Skin of body (tissue), 1 donor: ENCODE measurements at regions not wholly inside any gene's neighbourhood (a gene's known extent, or its start where the extent isn't known, plus 50 kb on each side); places are given as distances from the start of the nearest gene placed in this dataset.

Experiments used
- DNase-seq: peaks from one replicate; lab custom pipeline; 2025; lab: John Stamatoyannopoulos, UW

- no peak for DNase-seq
These were observed 729.4 kb downstream of the EFNB2 start for GRCh38 chr13:105805892-105806627.

- DNase-seq, result no peak
These were observed 730.8 kb downstream of the EFNB2 start for GRCh38 chr13:105804561-105805190.

DNA sequence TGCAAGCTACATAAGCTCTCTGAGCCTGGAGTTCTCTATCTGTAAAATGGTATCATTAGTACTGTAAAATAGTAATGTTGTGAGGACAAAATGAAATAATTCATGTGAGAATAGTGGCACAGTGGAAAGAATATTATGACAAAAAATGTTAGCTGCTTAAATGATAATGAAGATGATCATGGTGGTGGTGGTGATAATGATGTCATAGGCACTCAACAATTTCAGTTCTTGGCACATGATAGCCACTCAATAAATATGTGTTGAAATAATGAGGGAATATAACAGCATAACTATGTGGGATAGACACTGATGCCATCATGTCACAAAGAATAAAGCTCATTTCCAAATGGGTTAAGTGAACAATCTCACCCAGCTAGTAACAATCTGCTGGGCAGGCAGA is 736.3 kb downstream of the EFNB2 start:
- no peak for DNase-seq

DNA sequence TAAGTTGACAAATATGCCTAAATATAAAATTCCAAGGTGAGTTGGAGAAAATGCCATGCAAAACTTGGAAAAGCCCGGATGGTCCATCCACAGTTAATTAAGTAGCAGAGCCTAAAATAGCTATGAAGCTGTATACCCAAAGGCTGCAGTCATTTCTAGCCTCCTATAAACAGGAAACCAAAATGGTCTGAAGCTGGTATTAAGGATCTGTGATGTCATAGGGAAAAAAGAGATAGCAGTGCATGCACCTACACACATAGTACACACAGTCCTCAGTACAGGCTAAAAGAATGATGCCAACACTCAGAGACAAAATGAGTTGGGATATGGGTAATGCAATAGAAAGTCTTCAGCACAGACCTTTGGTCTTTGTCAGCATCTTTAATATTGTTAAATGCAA is 736.9 kb downstream of the EFNB2 start:
- DNase-seq, result no peak

- DNase-seq, result no peak
These were observed 739.4 kb downstream of the EFNB2 start for GRCh38 chr13:105796081-105796480.

- DNase-seq, result no peak
These were observed 744.5 kb downstream of the EFNB2 start for GRCh38 chr13:105790923-105791322.

- no peak for DNase-seq
These were observed 746.9 kb downstream of the EFNB2 start for GRCh38 chr13:105788530-105788929.

- DNase-seq, result no peak
These were observed 747.8 kb downstream of the EFNB2 start for GRCh38 chr13:105787632-105788031.

GRCh38 chr13:105785436-105785835 is 750.0 kb downstream of the EFNB2 start:
- no peak for DNase-seq

DNA sequence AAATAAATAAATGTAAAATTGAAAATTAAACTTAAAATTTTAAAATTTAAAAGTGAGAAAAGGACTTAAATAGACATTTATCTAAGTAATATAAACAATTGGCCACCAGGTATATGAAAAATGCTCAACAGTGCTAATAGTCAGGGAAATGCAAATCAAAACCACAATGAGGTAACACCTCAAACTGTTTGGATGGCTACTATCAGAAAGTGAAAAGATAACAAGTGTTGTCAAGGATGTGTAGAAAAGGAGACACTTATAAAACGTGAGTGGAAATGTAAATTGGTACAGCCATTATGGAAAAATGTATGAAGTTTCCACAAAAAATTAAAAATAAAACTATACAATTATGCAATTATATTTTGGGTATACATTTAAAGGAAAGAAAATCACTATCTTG is 752.2 kb downstream of the EFNB2 start:
- DNase-seq, result no peak

GRCh38 chr13:105778196-105778595 is 757.3 kb downstream of the EFNB2 start:
- no peak for DNase-seq

DNA sequence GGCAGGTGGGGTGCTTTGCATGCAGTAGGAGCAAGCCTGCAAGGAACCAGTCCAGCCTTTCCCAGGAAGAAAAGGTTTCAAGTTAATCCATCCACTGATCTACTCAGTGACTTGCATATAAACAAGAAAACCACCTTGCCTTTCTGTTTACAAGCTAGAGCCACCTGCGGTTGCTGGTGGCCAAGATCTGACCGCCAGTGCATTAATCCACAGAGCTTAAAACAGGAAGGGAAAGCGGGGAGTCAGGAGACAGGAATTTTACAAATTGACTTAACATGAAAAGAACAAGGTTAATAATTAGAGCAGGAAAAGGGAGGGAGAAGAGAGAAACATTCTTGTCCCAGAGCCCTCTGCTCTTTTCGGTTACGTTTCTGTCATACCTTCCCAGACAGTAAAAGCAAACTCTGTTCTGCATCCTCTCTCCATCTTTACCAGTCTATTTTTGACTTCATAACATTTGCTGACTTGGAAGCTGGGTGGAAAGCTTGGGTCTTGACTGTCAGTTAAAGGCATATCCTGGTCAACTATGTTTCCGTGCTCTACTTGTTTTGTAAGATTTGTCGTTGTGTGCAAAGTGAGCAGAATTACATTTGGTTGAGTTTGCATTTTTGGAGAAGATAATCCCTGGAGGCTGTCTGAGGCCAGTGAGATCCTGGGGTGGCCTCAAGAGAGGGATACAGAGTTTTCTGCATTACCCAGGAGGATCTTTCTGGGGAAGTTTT is 760.6 kb downstream of the EFNB2 start:
- no peak for DNase-seq

DNA sequence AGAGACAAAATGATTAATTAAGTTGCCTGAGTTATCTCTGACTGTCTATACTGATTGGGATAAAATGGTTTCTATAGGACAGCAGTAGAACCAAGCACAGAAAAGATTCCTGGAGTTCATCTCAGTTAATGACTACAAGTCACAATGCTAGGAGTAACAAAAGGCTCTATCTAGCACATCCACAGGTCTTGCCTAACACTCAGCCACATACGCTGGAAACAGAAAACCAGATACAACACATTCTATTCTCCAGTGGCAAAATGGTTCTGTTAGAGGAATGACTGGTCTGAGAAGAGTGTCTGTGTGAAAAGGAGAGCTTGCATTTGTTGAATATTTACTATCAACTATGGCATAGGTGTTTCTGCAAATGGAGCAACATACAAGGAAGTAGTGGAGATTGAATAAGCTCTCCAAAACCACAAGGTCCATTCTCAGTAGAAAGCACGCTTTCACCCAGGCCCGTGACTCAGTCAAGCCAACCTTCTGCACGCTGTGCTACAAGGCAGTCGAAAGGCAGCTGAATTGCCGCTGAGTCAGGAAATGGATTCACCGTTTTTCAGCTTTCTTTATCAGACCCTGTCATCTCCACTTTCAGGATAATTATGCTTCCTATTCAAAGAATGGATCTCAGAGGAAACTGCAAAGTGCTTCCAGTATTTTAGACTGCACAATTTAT is 761.5 kb downstream of the EFNB2 start:
- DNase-seq, result no peak

GRCh38 chr13:105773241-105773640 is 762.2 kb downstream of the EFNB2 start:
- no peak for DNase-seq

DNA sequence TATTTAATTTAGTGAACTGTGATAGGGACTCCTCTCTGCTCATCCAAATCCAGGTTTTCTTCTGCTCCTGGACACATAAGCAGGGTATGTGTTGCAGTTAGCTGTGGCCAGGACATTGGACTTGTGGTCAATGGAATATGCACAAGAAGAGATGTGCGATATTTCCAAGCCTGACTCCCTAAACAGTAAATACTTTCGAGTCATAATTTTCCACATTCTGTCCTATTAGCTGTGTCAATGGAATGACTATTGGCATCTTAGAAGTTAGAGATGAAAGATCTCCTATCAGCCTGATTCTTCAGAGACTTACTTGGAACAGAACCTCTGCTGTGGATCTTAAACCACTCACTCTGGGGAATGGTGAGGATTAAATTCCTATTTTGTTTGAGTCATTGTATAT is 771.0 kb downstream of the EFNB2 start:
- no peak for DNase-seq

DNA sequence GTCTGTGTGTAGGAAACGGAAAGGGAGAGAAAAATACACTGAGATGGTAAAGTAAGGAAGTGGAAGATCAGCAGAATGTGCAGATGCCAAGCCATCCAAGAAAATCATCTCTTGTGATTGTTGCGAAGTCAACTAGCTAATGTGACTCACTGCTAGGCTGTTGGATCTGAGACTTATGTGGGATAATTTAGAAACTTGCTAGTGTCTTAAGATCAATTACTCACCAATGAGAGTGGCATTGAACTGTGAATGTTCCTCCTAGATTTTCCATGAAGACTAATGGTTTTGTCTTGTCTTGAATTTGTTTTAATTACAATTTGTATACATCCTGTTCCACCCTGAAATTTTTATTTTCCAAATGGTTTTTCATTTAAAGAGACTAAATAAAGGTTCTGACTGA is 771.6 kb downstream of the EFNB2 start:
- no peak for DNase-seq

DNA sequence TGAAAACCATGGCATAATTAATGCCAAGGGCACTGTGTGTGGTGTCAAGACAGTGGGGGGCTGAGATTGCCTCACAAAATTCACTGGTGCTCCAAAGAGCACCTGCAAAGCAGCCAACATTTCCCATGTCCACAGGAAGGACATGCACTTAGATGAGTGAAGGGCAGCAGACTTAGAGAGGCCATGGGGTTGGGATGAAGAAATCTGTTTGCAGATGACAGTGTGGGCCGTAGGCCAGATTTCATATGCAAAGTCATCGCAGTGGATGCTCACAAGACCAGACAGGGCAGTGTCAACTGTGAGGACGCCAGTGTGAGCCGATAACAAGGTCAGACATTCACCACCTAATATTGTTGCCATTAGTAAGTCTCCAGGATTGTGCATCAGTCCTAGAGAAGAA is 773.4 kb downstream of the EFNB2 start:
- DNase-seq, result no peak

DNA sequence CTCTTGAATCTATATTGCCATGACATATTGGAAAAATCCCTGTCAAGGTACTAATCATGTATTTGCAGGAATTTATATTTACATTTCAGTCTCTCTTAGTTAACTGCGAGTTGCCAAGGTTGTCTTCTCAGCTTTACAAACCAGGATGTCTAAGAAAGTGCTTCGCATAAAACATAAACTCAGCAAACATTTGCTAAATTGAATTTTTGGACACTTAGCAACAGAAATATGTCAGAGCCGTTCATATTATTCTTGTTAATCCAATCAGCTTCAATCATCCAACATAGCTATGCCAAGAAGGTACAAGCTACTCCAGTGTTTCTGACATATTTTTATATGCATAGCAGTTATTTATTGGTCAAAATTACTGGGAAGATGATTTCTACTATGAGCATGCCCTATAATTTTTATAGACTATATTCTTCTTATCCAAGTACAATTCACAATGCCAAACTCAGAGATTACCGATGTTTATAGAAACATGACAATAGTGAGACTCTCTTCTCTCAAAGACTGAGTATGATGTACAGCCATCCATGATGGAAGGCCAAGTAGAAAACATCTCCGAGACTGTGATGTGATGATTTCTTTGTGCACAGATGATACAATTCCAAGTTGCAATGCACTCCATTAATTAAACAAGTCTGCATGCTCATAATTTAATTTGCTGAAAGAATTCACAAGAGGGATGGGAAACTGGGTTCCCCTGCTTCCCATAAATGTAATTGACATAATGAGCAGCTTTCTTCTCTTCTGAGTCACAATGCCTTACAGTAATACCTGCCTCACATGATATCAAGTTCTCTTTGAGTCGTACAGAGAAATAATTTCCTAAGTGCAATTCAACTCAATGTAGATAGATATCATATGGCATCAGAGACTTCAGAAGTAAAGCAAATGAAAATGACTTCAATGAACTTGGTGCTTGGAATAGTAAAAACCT is 776.3 kb downstream of the EFNB2 start:
- DNase-seq, result no peak

- no peak for DNase-seq
These were observed 794.7 kb downstream of the EFNB2 start for GRCh38 chr13:105740739-105741138.

GRCh38 chr13:105737688-105738087 is 797.8 kb downstream of the EFNB2 start:
- no peak for DNase-seq

GRCh38 chr13:105735281-105735680 is 800.2 kb downstream of the EFNB2 start:
- DNase-seq, result no peak
